Memory B cell (primary cell): ENCODE measurements at regions not wholly inside any gene's neighbourhood (a gene's known extent, or its start where the extent isn't known, plus 50 kb on each side); places are given as distances from the start of the nearest gene placed in this dataset.

Experiments
- ATAC-seq: fragments of 150-1000 bp; cut with Tn5 transposase; 2 replicates; pipeline ENCODE4 v1.10.0; 2021; ENCODE audit warnings: low read depth, mild to moderate bottlenecking, moderate library complexity
- DNase-seq, 2 donors: peaks; one replicate each; pipeline ENCODE4 v3.0.0; 2022; ENCODE audit warnings: low spot score in 2 of 2
- H3K27ac Mint-ChIP-seq: one replicate; pipeline ENCODE4 v1.8.0; 2022; ENCODE audit warnings: mild to moderate bottlenecking, moderate library complexity, mixed read lengths
- H3K27me3 Mint-ChIP-seq: one replicate; pipeline ENCODE4 v1.8.0; 2022; ENCODE audit warnings: mixed read lengths
- H3K36me3 Mint-ChIP-seq: one replicate; pipeline ENCODE4 v1.8.0; 2022; ENCODE audit warnings: mild to moderate bottlenecking, mixed read lengths
- H3K4me1 Mint-ChIP-seq: one replicate; pipeline ENCODE4 v1.8.0; 2022; ENCODE audit warnings: mixed read lengths
- H3K4me3 Mint-ChIP-seq: one replicate; pipeline ENCODE4 v1.8.0; 2022; ENCODE audit warnings: mild to moderate bottlenecking, moderate library complexity, mixed read lengths
- H3K9me3 Mint-ChIP-seq: one replicate; pipeline ENCODE4 v1.8.0; 2022; ENCODE audit warnings: mixed read lengths

- no peak for DNase-seq
- Mint-ChIP-seq H3K4me1 (no peaks in the 10 kb centered on the region), H3K36me3 (no peaks in the 10 kb centered on the region), H3K27me3 (no peaks in the 10 kb centered on the region), H3K27ac (no peak overlapping the region), H3K4me3 (no peak overlapping the region), H3K9me3 (peaks cover 8% of the 10 kb centered on the region)
- ATAC-seq, result no peak
Measured at GRCh38 chr5:167485061-167485774, 806.2 kb upstream of the WWC1 start.

- DNase-seq, result no peak
- Mint-ChIP-seq H3K9me3 (peaks cover 8% of the 10 kb centered on the region), H3K4me1 (no peaks in the 10 kb centered on the region), H3K27me3 (no peaks in the 10 kb centered on the region), H3K36me3 (no peaks in the 10 kb centered on the region), H3K4me3 (no peak overlapping the region), H3K27ac (no peak overlapping the region)
- no peak for ATAC-seq
Measured at GRCh38 chr5:167488371-167488770, 803.1 kb upstream of the WWC1 start.

GRCh38 chr5:167489202-167489601, 802.2 kb upstream of the WWC1 start:
- no peak overlapping the region for H3K4me3 Mint-ChIP-seq
- no peaks in the 10 kb centered on the region for H3K27me3 Mint-ChIP-seq
- H3K9me3 Mint-ChIP-seq, result peaks cover 12% of the 10 kb centered on the region
- no peaks in the 10 kb centered on the region for H3K4me1 Mint-ChIP-seq
- no peak overlapping the region for H3K27ac Mint-ChIP-seq
- no peak for DNase-seq
- no peak for ATAC-seq
- no peaks in the 10 kb centered on the region for H3K36me3 Mint-ChIP-seq

GRCh38 chr5:167503926-167504720, 787.3 kb upstream of the WWC1 start:
- Mint-ChIP-seq H3K36me3 (no peaks in the 10 kb centered on the region), H3K4me3 (no peak overlapping the region), H3K27me3 (no peaks in the 10 kb centered on the region), H3K9me3 (peaks cover 4% of the 10 kb centered on the region), H3K4me1 (no peaks in the 10 kb centered on the region), H3K27ac (no peak overlapping the region)
- ATAC-seq (no peak), DNase-seq (no peak)

GRCh38 chr5:167507463-167508233, 783.8 kb upstream of the WWC1 start:
- Mint-ChIP-seq H3K4me3 (no peak overlapping the region), H3K4me1 (no peaks in the 10 kb centered on the region), H3K27ac (no peak overlapping the region), H3K36me3 (no peaks in the 10 kb centered on the region), H3K27me3 (no peaks in the 10 kb centered on the region), H3K9me3 (peaks cover 3% of the 10 kb centered on the region)
- DNase-seq (no peak), ATAC-seq (no peak)

- no peaks in the 10 kb centered on the region for H3K36me3 Mint-ChIP-seq
- H3K27ac Mint-ChIP-seq, result no peak overlapping the region
- no peaks in the 10 kb centered on the region for H3K4me1 Mint-ChIP-seq
- H3K27me3 Mint-ChIP-seq, result no peaks in the 10 kb centered on the region
- peaks cover 3% of the 10 kb centered on the region for H3K9me3 Mint-ChIP-seq
- DNase-seq (no peak), ATAC-seq (no peak)
- H3K4me3 Mint-ChIP-seq, result no peak overlapping the region
Measured at GRCh38 chr5:167509076-167509475, 782.4 kb upstream of the WWC1 start.

GRCh38 chr5:167511276-167511675, 780.2 kb upstream of the WWC1 start:
- Mint-ChIP-seq H3K27me3 (no peaks in the 10 kb centered on the region), H3K4me3 (no peak overlapping the region), H3K36me3 (no peaks in the 10 kb centered on the region), H3K9me3 (peaks cover 3% of the 10 kb centered on the region), H3K27ac (no peak overlapping the region), H3K4me1 (no peaks in the 10 kb centered on the region)
- no peak for DNase-seq
- no peak for ATAC-seq

- Mint-ChIP-seq H3K27me3 (no peaks in the 10 kb centered on the region), H3K27ac (no peak overlapping the region), H3K4me3 (no peak overlapping the region), H3K4me1 (no peaks in the 10 kb centered on the region), H3K36me3 (no peaks in the 10 kb centered on the region), H3K9me3 (peaks cover 3% of the 10 kb centered on the region)
- ATAC-seq, result no peak
- DNase-seq, result no peak
Measured at GRCh38 chr5:167512111-167512510, 779.3 kb upstream of the WWC1 start.

- no peak for ATAC-seq
- no peak overlapping the region for H3K4me3 Mint-ChIP-seq
- no peak for DNase-seq
- H3K9me3 Mint-ChIP-seq, result peaks cover 5% of the 10 kb centered on the region
- H3K27ac Mint-ChIP-seq, result no peak overlapping the region
- no peaks in the 10 kb centered on the region for H3K4me1 Mint-ChIP-seq
- no peaks in the 10 kb centered on the region for H3K27me3 Mint-ChIP-seq
- H3K36me3 Mint-ChIP-seq, result no peaks in the 10 kb centered on the region
Measured at GRCh38 chr5:167513381-167513780, 778.1 kb upstream of the WWC1 start.

GRCh38 chr5:167514461-167514860, 777.0 kb upstream of the WWC1 start:
- ATAC-seq (no peak), DNase-seq (no peak)
- Mint-ChIP-seq H3K27me3 (no peaks in the 10 kb centered on the region), H3K4me1 (no peaks in the 10 kb centered on the region), H3K9me3 (peaks cover 9% of the 10 kb centered on the region), H3K36me3 (no peaks in the 10 kb centered on the region), H3K4me3 (no peak overlapping the region), H3K27ac (no peak overlapping the region)

GRCh38 chr5:167525004-167525403, 766.4 kb upstream of the WWC1 start:
- no peak for ATAC-seq
- H3K4me1 Mint-ChIP-seq, result no peaks in the 10 kb centered on the region
- H3K36me3 Mint-ChIP-seq, result no peaks in the 10 kb centered on the region
- no peak overlapping the region for H3K27ac Mint-ChIP-seq
- H3K4me3 Mint-ChIP-seq, result no peak overlapping the region
- DNase-seq, result no peak
- H3K27me3 Mint-ChIP-seq, result no peaks in the 10 kb centered on the region
- peaks cover 3% of the 10 kb centered on the region for H3K9me3 Mint-ChIP-seq

GRCh38 chr5:167528651-167529050, 762.8 kb upstream of the WWC1 start:
- Mint-ChIP-seq H3K9me3 (peaks cover 2% of the 10 kb centered on the region), H3K27ac (no peak overlapping the region), H3K36me3 (no peaks in the 10 kb centered on the region), H3K27me3 (no peaks in the 10 kb centered on the region), H3K4me1 (no peaks in the 10 kb centered on the region), H3K4me3 (no peak overlapping the region)
- ATAC-seq (no peak), DNase-seq (no peak)

GRCh38 chr5:167530548-167530947, 760.9 kb upstream of the WWC1 start:
- no peaks in the 10 kb centered on the region for H3K27me3 Mint-ChIP-seq
- no peak overlapping the region for H3K27ac Mint-ChIP-seq
- H3K4me3 Mint-ChIP-seq, result no peak overlapping the region
- ATAC-seq (no peak), DNase-seq (no peak)
- no peaks in the 10 kb centered on the region for H3K36me3 Mint-ChIP-seq
- H3K9me3 Mint-ChIP-seq, result peaks cover 3% of the 10 kb centered on the region
- no peaks in the 10 kb centered on the region for H3K4me1 Mint-ChIP-seq
